GM23338 (cell line): ENCODE measurements at regions not wholly inside any gene's neighbourhood (a gene's known extent, or its start where the extent isn't known, plus 50 kb on each side); places are given as distances from the start of the nearest gene placed in this dataset.
A peak's percentile ranks its signal among the peaks of the same experiment; 100 is the strongest.

Experiments
- ATAC-seq: fragments of 200-7000 bp; cut with Tn5 transposase; 3 replicates; pipeline ENCODE4 v1.9.1; 2020
- DNase-seq: peaks from one replicate; pipeline ENCODE4 v3.0.0-alpha.2; 2015; ENCODE audit warnings: low spot score
- H2AFZ ChIP-seq: fragments of 200-600 bp; sonication (generic); 2 replicates; pipeline ENCODE4 v1.8.0; 2016; ENCODE audit warnings: antibody characterized with exemption, mild to moderate bottlenecking, moderate library complexity
- H3F3A ChIP-seq: fragments of 200-600 bp; sonication (generic); replicated peaks from 2 replicates; pipeline ENCODE4 v1.8.0; 2017; ENCODE audit warnings: antibody characterized with exemption, mixed run types, low read depth
- H3K27ac ChIP-seq: fragments of 200-600 bp; sonication (generic); 2 replicates; pipeline ENCODE4 v1.6.1; 2016; ENCODE audit warnings: low read depth
- H3K27me3 ChIP-seq: fragments of 200-600 bp; sonication (generic); 2 replicates; pipeline ENCODE4 v1.8.0; 2016; ENCODE audit warnings: mild to moderate bottlenecking, mixed run types, moderate library complexity; ENCODE audit not compliant: insufficient read depth
- H3K36me3 ChIP-seq: fragments of 200-600 bp; sonication (generic); 2 replicates; pipeline ENCODE4 v1.8.0; 2016; ENCODE audit warnings: mild to moderate bottlenecking; ENCODE audit not compliant: insufficient read depth
- H3K4me1 ChIP-seq: fragments of 200-600 bp; sonication (generic); 2 replicates; pipeline ENCODE4 v1.8.0; 2016; ENCODE audit warnings: mild to moderate bottlenecking, moderate library complexity; ENCODE audit not compliant: insufficient read depth
- H3K4me2 ChIP-seq: fragments of 200-600 bp; sonication (generic); 2 replicates; pipeline ENCODE4 v1.7.1; 2017; ENCODE audit warnings: mixed run types
- H3K4me3 ChIP-seq: fragments of 200-600 bp; sonication (generic); 2 replicates; pipeline ENCODE4 v1.6.1; 2016; ENCODE audit warnings: mixed run types
- H3K79me2 ChIP-seq: fragments of 200-600 bp; sonication (generic); replicated peaks from 2 replicates; pipeline ENCODE4 v1.8.0; 2017; ENCODE audit warnings: mild to moderate bottlenecking; ENCODE audit not compliant: insufficient read depth
- H3K9me2 ChIP-seq: fragments of 200-600 bp; sonication (generic); 2 replicates; pipeline ENCODE4 v1.8.0; 2017; ENCODE audit not compliant: insufficient read depth
- H4K20me1 ChIP-seq: fragments of 200-600 bp; sonication (generic); replicated peaks from 2 replicates; pipeline ENCODE4 v1.8.0; 2017; ENCODE audit warnings: mild to moderate bottlenecking; ENCODE audit not compliant: insufficient read depth
- H3K27ac Mint-ChIP-seq: 2 replicates; pipeline ENCODE4 v1.8.0; 2020; ENCODE audit warnings: inconsistent platforms, mild to moderate bottlenecking, moderate library complexity, mixed read lengths
- H3K27me3 Mint-ChIP-seq: 3 replicates; pipeline ENCODE4 v1.8.0; 2022; ENCODE audit warnings: low read depth, mild to moderate bottlenecking, moderate library complexity, mixed read lengths, inconsistent platforms; ENCODE audit not compliant: insufficient read depth, poor library complexity
- H3K36me3 Mint-ChIP-seq: 3 replicates; pipeline ENCODE4 v1.8.0; 2021; ENCODE audit warnings: low read depth, mild to moderate bottlenecking, inconsistent platforms, moderate library complexity, mixed read lengths
- H3K4me1 Mint-ChIP-seq: 3 replicates; pipeline ENCODE4 v1.8.0; 2020; ENCODE audit warnings: mild to moderate bottlenecking, inconsistent platforms, mixed read lengths
- H3K4me3 Mint-ChIP-seq: 3 replicates; pipeline ENCODE4 v1.8.0; 2021; ENCODE audit warnings: moderate library complexity, mild to moderate bottlenecking, inconsistent platforms, mixed read lengths
- H3K9me3 Mint-ChIP-seq: 3 replicates; pipeline ENCODE4 v1.8.0; 2020; ENCODE audit warnings: moderate library complexity, mild to moderate bottlenecking, inconsistent platforms, mixed read lengths
- CREB1 ChIP-seq: fragments of 250-450 bp; sonication (Bioruptor Pico); IDR thresholded peaks from 2 replicates; pipeline ENCODE4 v1.5.0; 2020; ENCODE audit warnings: low read depth, mild to moderate bottlenecking, moderate library complexity
- CTCF ChIP-seq, 2 experiments: fragments of 200-600 bp in 1 of 2; sonication (generic) in 1 of 2; conservative IDR thresholded peaks; 2 replicates each; pipeline versions ENCODE4 v1.5.1 to v1.6.1; 2016 to 2017; ENCODE audit warnings: antibody characterized with exemption in 2 of 2, low read depth in 2 of 2, mild to moderate bottlenecking in 2 of 2, moderate library complexity in 1 of 2
- EZH2 ChIP-seq: fragments of 200-600 bp; sonication (generic); IDR thresholded peaks from one replicate; pipeline ENCODE4 v1.8.0; 2017; ENCODE audit warnings: antibody characterized with exemption, mild to moderate bottlenecking, low read depth; ENCODE audit not compliant: unreplicated experiment
- NANOG ChIP-seq: IDR thresholded peaks from 2 replicates; pipeline ENCODE4 v1.6.1; 2016; ENCODE audit warnings: antibody characterized with exemption, borderline replicate concordance
- REST ChIP-seq: IDR thresholded peaks from one replicate; pipeline ENCODE4 v1.6.1; 2018; ENCODE audit warnings: antibody characterized with exemption; ENCODE audit not compliant: unreplicated experiment
- STAT1 ChIP-seq: IDR thresholded peaks from one replicate; pipeline ENCODE4 v1.6.1; 2016; ENCODE audit warnings: antibody characterized with exemption; ENCODE audit not compliant: unreplicated experiment
- ZNF114 ChIP-seq: fragments of 250-450 bp; sonication (Bioruptor Pico); IDR thresholded peaks from 2 replicates; pipeline ENCODE4 v1.5.0; 2020; ENCODE audit warnings: mild to moderate bottlenecking, moderate library complexity
- ZNF331 ChIP-seq: fragments of 250-450 bp; sonication (Bioruptor Pico); IDR thresholded peaks from 2 replicates; pipeline ENCODE4 v1.5.0; 2020; ENCODE audit warnings: low read depth, mild to moderate bottlenecking, moderate library complexity
- TF ChIP-seq, protein P1 (sequence below): fragments of 250-450 bp; sonication (Bioruptor Pico); IDR thresholded peaks from 2 replicates; pipeline ENCODE4 v1.5.0; 2020; ENCODE audit warnings: mild to moderate bottlenecking, moderate library complexity
- TF ChIP-seq, protein P2 (sequence below): IDR thresholded peaks from 2 replicates; pipeline ENCODE4 v1.6.1; 2016; ENCODE audit warnings: antibody characterized with exemption

DNA sequence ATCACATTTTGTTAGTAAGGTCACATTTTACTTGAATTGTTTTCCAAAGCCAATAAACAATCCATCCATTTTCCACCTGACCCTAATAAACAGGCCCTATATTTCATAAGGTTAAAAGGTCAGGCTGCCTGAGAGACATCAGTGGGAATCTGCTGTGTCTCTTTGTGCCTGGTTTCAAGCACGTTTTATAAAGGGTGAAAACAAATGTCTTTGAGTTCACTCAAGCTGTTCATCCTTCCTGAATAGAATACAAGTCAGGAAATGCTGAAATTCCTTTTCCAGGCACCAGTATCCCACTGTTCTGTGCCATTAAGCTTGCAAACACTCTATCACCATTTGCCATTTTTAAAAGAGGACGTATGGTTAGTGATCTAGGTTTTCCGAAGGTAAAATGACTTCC, 67.5 kb upstream of the SPATA13 start:
- Mint-ChIP-seq H3K9me3 (no peaks in the 10 kb centered on the region; the same call in 2 of the 3 replicates), H3K4me3 (no peak overlapping the region), H3K36me3 (no peaks in the 10 kb centered on the region), H3K27me3 (peaks cover 3% of the 10 kb centered on the region), H3K4me1 (peaks cover 21% of the 10 kb centered on the region), H3K27ac (no peak overlapping the region)
- no peak for TF ChIP-seq EZH2
- no peaks in the 10 kb centered on the region for H4K20me1 ChIP-seq
- 0 out of 2 replicates have a peak, but pooled peaks cover 8% of the 10 kb centered on the region for H3K9me2 ChIP-seq
- H3K27ac ChIP-seq: no peak overlapping the region
- H3K27me3 ChIP-seq: no peaks in the 10 kb centered on the region
- ATAC-seq (no peak), DNase-seq (no peak)
- no peak overlapping the region for H3K4me3 ChIP-seq
- no peaks in the 10 kb centered on the region for H3K36me3 ChIP-seq
- H2AFZ ChIP-seq: 0 out of 2 replicates have a peak overlapping the region, but pooled peaks have one; percentile 16
- peaks cover 9% of the 10 kb centered on the region for H3K4me1 ChIP-seq
- H3K4me2 ChIP-seq: no peak overlapping the region
- H3F3A ChIP-seq: no peaks in the 10 kb centered on the region
- no peaks in the 10 kb centered on the region for H3K79me2 ChIP-seq

- DNase-seq: no peak
- H3K36me3 ChIP-seq: no peaks in the 10 kb centered on the region
- H3F3A ChIP-seq: no peaks in the 10 kb centered on the region
- no peaks in the 10 kb centered on the region for H3K9me2 ChIP-seq
- Mint-ChIP-seq H3K27ac (no peak overlapping the region; the same call in 1 of the 2 replicates), H3K9me3 (no peaks in the 10 kb centered on the region; the same call in 2 of the 3 replicates), H3K4me3 (no peak overlapping the region), H3K36me3 (no peaks in the 10 kb centered on the region), H3K4me1 (peaks cover 25% of the 10 kb centered on the region), H3K27me3 (peaks cover 4% of the 10 kb centered on the region)
- no peaks in the 10 kb centered on the region for H3K27me3 ChIP-seq
- no peak overlapping the region for H3K4me2 ChIP-seq
- no peak overlapping the region for H3K27ac ChIP-seq
- no peaks in the 10 kb centered on the region for H4K20me1 ChIP-seq
- ATAC-seq: no peak
- H3K4me3 ChIP-seq: no peak overlapping the region
- H2AFZ ChIP-seq: peak overlapping the region; percentile 79
- H3K4me1 ChIP-seq: peaks cover 9% of the 10 kb centered on the region
- no peaks in the 10 kb centered on the region for H3K79me2 ChIP-seq
- TF ChIP-seq CREB1 (no peak), CTCF (conservative IDR thresholded peaks at IDR 0.05; ENCODE audit: low read depth in 2 of 2) (no peak), ZNF114 (CRISPR knock-in tag) (no peak), REST (no peak), NANOG (no peak), EZH2 (no peak), ZNF331 (CRISPR knock-in tag) (no peak), STAT1 (no peak)
- TF ChIP-seq, protein P1, sequence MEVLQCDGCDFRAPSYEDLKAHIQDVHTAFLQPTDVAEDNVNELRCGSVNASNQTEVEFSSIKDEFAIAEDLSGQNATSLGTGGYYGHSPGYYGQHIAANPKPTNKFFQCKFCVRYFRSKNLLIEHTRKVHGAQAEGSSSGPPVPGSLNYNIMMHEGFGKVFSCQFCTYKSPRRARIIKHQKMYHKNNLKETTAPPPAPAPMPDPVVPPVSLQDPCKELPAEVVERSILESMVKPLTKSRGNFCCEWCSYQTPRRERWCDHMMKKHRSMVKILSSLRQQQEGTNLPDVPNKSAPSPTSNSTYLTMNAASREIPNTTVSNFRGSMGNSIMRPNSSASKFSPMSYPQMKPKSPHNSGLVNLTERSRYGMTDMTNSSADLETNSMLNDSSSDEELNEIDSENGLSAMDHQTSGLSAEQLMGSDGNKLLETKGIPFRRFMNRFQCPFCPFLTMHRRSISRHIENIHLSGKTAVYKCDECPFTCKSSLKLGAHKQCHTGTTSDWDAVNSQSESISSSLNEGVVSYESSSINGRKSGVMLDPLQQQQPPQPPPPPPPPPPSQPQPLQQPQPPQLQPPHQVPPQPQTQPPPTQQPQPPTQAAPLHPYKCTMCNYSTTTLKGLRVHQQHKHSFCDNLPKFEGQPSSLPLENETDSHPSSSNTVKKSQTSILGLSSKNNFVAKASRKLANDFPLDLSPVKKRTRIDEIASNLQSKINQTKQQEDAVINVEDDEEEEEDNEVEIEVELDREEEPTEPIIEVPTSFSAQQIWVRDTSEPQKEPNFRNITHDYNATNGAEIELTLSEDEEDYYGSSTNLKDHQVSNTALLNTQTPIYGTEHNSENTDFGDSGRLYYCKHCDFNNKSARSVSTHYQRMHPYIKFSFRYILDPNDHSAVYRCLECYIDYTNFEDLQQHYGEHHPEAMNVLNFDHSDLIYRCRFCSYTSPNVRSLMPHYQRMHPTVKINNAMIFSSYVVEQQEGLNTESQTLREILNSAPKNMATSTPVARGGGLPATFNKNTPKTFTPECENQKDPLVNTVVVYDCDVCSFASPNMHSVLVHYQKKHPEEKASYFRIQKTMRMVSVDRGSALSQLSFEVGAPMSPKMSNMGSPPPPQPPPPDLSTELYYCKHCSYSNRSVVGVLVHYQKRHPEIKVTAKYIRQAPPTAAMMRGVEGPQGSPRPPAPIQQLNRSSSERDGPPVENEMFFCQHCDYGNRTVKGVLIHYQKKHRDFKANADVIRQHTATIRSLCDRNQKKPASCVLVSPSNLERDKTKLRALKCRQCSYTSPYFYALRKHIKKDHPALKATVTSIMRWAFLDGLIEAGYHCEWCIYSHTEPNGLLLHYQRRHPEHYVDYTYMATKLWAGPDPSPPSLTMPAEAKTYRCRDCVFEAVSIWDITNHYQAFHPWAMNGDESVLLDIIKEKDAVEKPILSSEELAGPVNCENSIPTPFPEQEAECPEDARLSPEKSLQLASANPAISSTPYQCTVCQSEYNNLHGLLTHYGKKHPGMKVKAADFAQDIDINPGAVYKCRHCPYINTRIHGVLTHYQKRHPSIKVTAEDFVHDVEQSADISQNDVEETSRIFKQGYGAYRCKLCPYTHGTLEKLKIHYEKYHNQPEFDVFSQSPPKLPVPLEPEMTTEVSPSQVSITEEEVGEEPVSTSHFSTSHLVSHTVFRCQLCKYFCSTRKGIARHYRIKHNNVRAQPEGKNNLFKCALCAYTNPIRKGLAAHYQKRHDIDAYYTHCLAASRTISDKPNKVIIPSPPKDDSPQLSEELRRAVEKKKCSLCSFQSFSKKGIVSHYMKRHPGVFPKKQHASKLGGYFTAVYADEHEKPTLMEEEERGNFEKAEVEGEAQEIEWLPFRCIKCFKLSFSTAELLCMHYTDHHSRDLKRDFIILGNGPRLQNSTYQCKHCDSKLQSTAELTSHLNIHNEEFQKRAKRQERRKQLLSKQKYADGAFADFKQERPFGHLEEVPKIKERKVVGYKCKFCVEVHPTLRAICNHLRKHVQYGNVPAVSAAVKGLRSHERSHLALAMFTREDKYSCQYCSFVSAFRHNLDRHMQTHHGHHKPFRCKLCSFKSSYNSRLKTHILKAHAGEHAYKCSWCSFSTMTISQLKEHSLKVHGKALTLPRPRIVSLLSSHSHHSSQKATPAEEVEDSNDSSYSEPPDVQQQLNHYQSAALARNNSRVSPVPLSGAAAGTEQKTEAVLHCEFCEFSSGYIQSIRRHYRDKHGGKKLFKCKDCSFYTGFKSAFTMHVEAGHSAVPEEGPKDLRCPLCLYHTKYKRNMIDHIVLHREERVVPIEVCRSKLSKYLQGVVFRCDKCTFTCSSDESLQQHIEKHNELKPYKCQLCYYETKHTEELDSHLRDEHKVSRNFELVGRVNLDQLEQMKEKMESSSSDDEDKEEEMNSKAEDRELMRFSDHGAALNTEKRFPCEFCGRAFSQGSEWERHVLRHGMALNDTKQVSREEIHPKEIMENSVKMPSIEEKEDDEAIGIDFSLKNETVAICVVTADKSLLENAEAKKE (CRISPR knock-in tag): no peak
- TF ChIP-seq, protein P2, sequence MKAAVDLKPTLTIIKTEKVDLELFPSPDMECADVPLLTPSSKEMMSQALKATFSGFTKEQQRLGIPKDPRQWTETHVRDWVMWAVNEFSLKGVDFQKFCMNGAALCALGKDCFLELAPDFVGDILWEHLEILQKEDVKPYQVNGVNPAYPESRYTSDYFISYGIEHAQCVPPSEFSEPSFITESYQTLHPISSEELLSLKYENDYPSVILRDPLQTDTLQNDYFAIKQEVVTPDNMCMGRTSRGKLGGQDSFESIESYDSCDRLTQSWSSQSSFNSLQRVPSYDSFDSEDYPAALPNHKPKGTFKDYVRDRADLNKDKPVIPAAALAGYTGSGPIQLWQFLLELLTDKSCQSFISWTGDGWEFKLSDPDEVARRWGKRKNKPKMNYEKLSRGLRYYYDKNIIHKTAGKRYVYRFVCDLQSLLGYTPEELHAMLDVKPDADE: no peak
Observed at GRCh38 chr13:24096659-24097058, 63.9 kb upstream of the SPATA13 start.
